ENCODE measurements at regions not wholly inside any gene's neighbourhood (a gene's known extent, or its start where the extent isn't known, plus 50 kb on each side); places are given as distances from the start of the nearest gene placed in this dataset.
A peak's percentile ranks its signal among the peaks of the same experiment; 100 is the strongest.
"Not testable (repeated sequence)": the region's sequence is repeated elsewhere in the genome, so short reads cannot be mapped to it uniquely, and the experiment has no call there.

DNA sequence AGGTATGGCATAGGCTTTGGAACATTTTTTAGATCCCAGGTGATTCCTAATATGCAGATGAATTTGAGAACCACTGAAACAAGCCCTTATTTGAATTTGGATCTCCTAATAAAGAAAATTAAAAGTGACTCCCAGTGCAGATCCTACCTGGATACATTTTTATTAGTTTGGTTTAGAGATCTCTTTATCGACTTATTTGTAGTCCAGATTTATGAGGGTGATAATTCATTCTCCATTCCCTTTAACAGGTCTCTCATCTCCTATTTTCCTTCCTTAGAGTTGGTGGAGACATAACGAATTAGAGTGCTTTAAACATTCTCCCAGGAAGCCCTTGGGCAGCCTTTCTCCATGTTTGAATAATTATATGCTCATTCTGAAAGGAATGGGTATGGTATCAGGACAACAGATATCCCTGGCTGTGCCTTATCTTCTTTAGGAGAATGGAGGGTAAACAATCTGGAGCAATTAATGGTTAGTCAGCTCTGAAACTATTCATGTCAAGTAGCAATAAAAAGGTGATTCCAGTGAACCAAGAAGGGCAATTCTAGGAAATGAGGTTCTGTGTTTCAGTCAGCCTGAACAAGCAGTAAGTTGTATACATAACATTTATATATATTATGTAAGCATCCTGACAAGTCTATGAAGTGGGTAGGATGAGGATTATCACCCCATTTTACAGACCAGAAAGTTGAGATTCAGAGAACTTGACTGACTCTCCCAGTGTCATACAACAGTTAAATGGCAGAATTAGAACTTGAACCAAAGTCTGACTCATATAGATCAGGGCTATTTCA is 53.9 kb upstream of the RCE1 start:
- DNase-seq (ENCODE audit: low spot score): no peak

DNA sequence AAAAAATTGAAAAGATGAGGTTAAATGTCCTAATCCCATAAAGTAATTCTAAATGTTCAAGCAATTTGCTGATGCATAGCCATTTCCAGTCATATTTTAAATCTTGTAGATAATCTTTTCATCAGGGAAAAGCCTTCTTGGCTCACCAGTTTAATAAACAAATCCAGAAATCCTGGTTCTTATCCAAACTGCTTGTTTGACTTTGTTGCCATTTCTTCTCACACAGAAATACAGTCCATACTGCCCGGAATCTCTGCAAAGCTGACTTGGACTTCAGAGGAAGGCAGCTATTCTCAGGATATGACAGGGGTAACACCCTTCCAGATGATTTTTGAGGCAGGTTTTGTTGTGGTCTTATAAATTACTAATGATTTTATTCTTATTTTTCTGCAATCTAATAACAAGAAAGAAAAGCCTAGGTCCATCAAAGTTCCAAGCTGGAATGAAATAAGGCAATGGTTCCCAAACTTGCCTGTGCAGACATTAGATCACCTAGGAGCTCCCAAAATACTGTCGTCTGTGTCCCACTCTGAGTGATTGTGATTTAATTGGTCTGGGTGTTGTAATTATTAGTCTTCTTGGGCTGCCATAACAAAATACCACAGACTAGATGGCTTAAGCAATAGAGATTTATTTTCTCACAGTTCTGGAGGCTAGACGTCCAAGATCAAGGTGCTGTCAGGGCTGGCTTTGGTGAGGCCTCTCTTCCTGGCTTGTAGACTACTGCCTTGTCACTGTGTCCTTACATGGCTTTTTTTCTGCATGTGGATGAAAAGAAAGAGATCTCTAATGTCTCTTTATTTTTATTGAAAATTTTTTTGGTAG is 55.1 kb upstream of the RCE1 start:
- Histone ChIP-seq H3K4me1 (replicated peaks) (peaks cover 20% of the 10 kb centered on the region), H3K4me3 (no peak overlapping the region), H3K9me3 (no peaks in the 10 kb centered on the region), H3K36me3 (no peaks in the 10 kb centered on the region), H3K27ac (peak overlapping the region; percentile 24 to 26), H3K27me3 (replicated peaks; ENCODE audit: insufficient read depth) (no peaks in the 10 kb centered on the region)
- intact Hi-C loops (cut with DNase I): no loop called here
- WGBS: 42% methylated on average over 3 of the region's 3 CpGs
- DNase-seq (ENCODE audit: low spot score): no peak
- TF ChIP-seq, protein P1, sequence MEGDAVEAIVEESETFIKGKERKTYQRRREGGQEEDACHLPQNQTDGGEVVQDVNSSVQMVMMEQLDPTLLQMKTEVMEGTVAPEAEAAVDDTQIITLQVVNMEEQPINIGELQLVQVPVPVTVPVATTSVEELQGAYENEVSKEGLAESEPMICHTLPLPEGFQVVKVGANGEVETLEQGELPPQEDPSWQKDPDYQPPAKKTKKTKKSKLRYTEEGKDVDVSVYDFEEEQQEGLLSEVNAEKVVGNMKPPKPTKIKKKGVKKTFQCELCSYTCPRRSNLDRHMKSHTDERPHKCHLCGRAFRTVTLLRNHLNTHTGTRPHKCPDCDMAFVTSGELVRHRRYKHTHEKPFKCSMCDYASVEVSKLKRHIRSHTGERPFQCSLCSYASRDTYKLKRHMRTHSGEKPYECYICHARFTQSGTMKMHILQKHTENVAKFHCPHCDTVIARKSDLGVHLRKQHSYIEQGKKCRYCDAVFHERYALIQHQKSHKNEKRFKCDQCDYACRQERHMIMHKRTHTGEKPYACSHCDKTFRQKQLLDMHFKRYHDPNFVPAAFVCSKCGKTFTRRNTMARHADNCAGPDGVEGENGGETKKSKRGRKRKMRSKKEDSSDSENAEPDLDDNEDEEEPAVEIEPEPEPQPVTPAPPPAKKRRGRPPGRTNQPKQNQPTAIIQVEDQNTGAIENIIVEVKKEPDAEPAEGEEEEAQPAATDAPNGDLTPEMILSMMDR (IDR thresholded peaks at IDR 0.05): no peak
- TF ChIP-seq POLR2AphosphoS5 (IDR thresholded peaks at IDR 0.05) (peak; percentile 31), POLR2A (IDR thresholded peaks at IDR 0.05) (no peak)

More for the DNA sequence above, 53.9 kb upstream of the RCE1 start:
- no peaks in the 10 kb centered on the region for H3K9me3 ChIP-seq
- no peak overlapping the region for H3K4me3 ChIP-seq
- WGBS: 37% methylated on average over 2 of the region's 2 CpGs
- H3K36me3 ChIP-seq: no peaks in the 10 kb centered on the region
- H3K4me1 ChIP-seq (replicated peaks): peaks cover 20% of the 10 kb centered on the region
- H3K27ac ChIP-seq: peak overlapping the region in 1 of 2 donors; percentile 38
- intact Hi-C loops (cut with DNase I): no loop called here
- H3K27me3 ChIP-seq (replicated peaks; ENCODE audit: insufficient read depth): no peaks in the 10 kb centered on the region
- no peak for TF ChIP-seq POLR2AphosphoS5 (IDR thresholded peaks at IDR 0.05)
- no peak for TF ChIP-seq POLR2A (IDR thresholded peaks at IDR 0.05)
- TF ChIP-seq, protein P1 (IDR thresholded peaks at IDR 0.05): no peak

DNA sequence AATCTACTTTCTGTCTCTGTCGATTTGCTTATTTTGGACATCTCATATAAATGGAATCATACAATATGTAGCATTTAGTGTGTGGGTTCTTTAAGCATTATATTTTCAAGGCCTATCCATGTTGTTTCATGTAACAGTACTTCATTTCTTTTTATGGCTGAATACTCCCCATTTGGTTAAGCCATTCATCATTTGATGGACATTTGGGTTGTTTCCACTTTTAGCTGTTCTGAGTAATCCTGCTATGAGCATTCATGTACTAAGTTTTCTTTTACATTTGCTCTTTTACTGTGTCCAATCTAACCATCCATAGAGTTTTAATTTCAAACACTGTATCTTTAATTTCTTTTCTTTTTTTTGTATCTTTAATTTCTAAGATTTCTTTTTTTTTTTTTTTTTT is 55.6 kb upstream of the SPTBN2 start:
- 45% methylated on average over 1 of the region's 1 CpG for WGBS
- no peaks in the 10 kb centered on the region for H3K9me3 ChIP-seq
- peaks cover 18% of the 10 kb centered on the region for H3K4me1 ChIP-seq (replicated peaks)
- no peak for DNase-seq (ENCODE audit: low spot score)
- no peak overlapping the region for H3K4me3 ChIP-seq
- no peak overlapping the region for H3K27ac ChIP-seq
- intact Hi-C loops (cut with DNase I): no loop called here
- H3K27me3 ChIP-seq (replicated peaks; ENCODE audit: insufficient read depth): no peaks in the 10 kb centered on the region
- TF ChIP-seq POLR2AphosphoS5 (IDR thresholded peaks at IDR 0.05) (no peak), POLR2A (IDR thresholded peaks at IDR 0.05) (no peak)
- TF ChIP-seq, protein P1 (IDR thresholded peaks at IDR 0.05): no peak
- no peaks in the 10 kb centered on the region for H3K36me3 ChIP-seq

DNA sequence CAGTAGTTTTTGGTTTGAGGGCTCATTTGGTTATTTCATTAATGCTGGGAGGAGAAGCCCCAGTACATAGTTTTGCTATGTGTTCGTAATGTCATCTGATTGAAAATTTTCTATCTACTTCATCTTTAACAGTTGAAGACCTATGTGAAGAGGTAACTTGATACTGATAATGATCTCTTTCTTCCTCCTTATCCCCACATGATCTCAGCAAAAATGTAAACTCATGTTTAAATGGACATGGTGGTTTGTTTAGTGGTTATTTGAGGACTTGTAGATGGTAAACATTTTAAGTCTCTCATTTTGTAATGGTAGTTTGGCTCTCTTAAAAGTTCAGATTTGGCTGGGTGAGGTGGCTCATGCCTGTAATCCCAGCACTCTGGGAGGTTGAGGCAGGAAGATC is 53.7 kb upstream of the SPTBN2 start:
- WGBS: 83% methylated on average over 1 of the region's 1 CpG

DNA sequence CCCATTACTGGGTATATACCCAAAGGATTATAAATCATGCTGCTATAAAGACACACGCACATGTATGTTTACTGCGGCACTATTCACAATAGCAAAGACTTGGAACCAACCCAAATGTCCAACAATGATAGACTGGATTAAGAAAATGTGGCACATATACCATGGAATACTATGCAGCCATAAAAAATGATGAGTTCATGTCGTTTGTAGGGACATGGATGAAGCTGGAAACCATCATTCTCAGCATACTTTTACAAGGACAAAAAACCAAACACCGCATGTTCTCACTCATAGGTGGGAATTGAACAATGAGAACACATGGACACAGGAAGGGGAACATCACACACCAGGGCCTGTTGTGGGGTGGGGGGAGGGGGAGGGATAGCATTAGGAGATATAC is 50.6 kb upstream of the SPTBN2 start:
- H3K4me1 ChIP-seq (replicated peaks); H3K27me3 ChIP-seq (replicated peaks; ENCODE audit: insufficient read depth); intact Hi-C loops (cut with DNase I); H3K27ac ChIP-seq; H3K4me3 ChIP-seq; DNase-seq (ENCODE audit: low spot score); H3K9me3 ChIP-seq; H3K36me3 ChIP-seq: not testable (repeated sequence)
- 91% methylated on average over 4 of the region's 4 CpGs for WGBS

More for the DNA sequence above, 53.7 kb upstream of the SPTBN2 start:
- Histone ChIP-seq H3K9me3 (no peaks in the 10 kb centered on the region), H3K4me1 (replicated peaks) (peaks cover 1% of the 10 kb centered on the region), H3K27me3 (replicated peaks; ENCODE audit: insufficient read depth) (no peaks in the 10 kb centered on the region), H3K36me3 (no peaks in the 10 kb centered on the region), H3K4me3 (no peak overlapping the region), H3K27ac (no peak overlapping the region)
- intact Hi-C loops (cut with DNase I): no loop called here
- no peak for TF ChIP-seq POLR2AphosphoS5 (IDR thresholded peaks at IDR 0.05)
- DNase-seq (ENCODE audit: low spot score): no peak
